ENCODE measurements at regions not wholly inside any gene's neighbourhood (a gene's known extent, or its start where the extent isn't known, plus 50 kb on each side); places are given as distances from the start of the nearest gene placed in this dataset.

DNA sequence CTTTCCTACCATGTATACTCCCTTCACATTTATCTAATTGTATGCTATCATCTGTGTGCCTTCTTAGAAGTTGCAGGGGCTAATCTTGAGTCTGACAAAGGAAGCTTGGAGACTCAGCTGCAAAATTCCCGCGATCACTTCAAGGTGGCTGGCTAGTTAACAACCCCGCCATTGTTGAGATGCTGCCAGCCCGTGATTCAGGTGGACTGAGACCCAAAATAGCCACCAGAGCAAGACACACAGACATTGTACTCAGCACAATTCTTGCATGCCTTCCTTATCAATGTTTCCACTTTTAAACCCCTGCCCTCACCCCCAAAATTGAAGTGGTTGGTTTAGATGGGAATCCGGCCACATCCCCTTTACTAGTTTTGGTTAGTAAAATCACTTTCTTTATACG, 225.8 kb upstream of the ZNF717 start:
- H3K4me1 ChIP-seq (replicated peaks in 1 of 4; ENCODE audit: control insufficient read depth in 3 of 4, insufficient read depth in 4 of 4, low read length in 3 of 4) = peaks cover 0 to 4% (median 0%) of the 10 kb centered on the region in 4 experiments; a peak in 1 of 7 replicates
- H3K23me2 ChIP-seq (ENCODE audit: low read depth, low read length) = no peaks in the 10 kb centered on the region
- H3K4me2 ChIP-seq (ENCODE audit: insufficient read depth in 1 of 2, low read depth in 2 of 2, low read length in 2 of 2) = no peak overlapping the region
- FAIRE-seq (no peak), DNase-seq (ENCODE audit: low read depth in 1 of 2, low spot score in 2 of 2) (no peak)
- POLR2A ChIA-PET (ENCODE audit: partially characterized antibody) = no interaction called here
- H3K23ac ChIP-seq (ENCODE audit: insufficient read length) = no peak overlapping the region
- no peak overlapping the region for H2BK120ac ChIP-seq (replicated peaks; ENCODE audit: low read depth, low read length)
- no peak overlapping the region for H2BK5ac ChIP-seq (ENCODE audit: low read depth, low read length)
- no peak overlapping the region for H3K27ac ChIP-seq (ENCODE audit: low read depth, low read length)
- H2AFZ ChIP-seq (ENCODE audit: low read length) = no peak overlapping the region
- H2BK20ac ChIP-seq (ENCODE audit: low read length) = no peak overlapping the region
- no peaks in the 10 kb centered on the region for H4K20me1 ChIP-seq (replicated peaks in 1 of 2; ENCODE audit: control insufficient read depth in 1 of 2, insufficient read depth in 2 of 2, low read length in 2 of 2)
- H3K56ac ChIP-seq (replicated peaks; ENCODE audit: insufficient read length, low read depth, low read length) = no peak overlapping the region
- no peaks in the 10 kb centered on the region for H3K36me3 ChIP-seq (ENCODE audit: control insufficient read depth in 2 of 4, insufficient read depth in 4 of 4, low read length in 3 of 4)
- H3K9me3 ChIP-seq (ENCODE audit: insufficient read depth in 2 of 2, low read depth in 1 of 2, low read length in 1 of 2) = no peaks in the 10 kb centered on the region
- H2AK5ac ChIP-seq (ENCODE audit: low read depth, low read length) = no peak overlapping the region
- H3K79me2 ChIP-seq (ENCODE audit: control insufficient read depth in 1 of 2, insufficient read depth in 2 of 2, low read length in 2 of 2) = no peaks in the 10 kb centered on the region
- H3K4me3 ChIP-seq (ENCODE audit: extremely low read depth in 1 of 4, insufficient read depth in 2 of 4, low read depth in 3 of 4, low read length in 4 of 4) = no peak overlapping the region
- H2BK15ac ChIP-seq (ENCODE audit: low read length) = peak overlapping the region; percentile 89; the same call in 1 of the 2 replicates
- no peak overlapping the region for H3K9ac ChIP-seq (replicated peaks in 1 of 4; ENCODE audit: extremely low read depth in 1 of 4, low read depth in 3 of 4, low read length in 3 of 4)
- no peak overlapping the region for H4K91ac ChIP-seq (replicated peaks; ENCODE audit: insufficient read length, low read length)
- WGBS, 2 experiments (ENCODE audit: extremely low coverage in 1 of 2, insufficient coverage in 1 of 2, insufficient read length in 1 of 2, insufficient replicate concordance in 2 of 2, low coverage in 1 of 2, low lambda C conversion rate in 2 of 2, missing lambda C conversion rate in 1 of 2) = 90% methylated on average over 6 of the region's 6 CpGs; no CpG with 5 or more reads in 1 of the 2 experiments
- no peak overlapping the region for H4K5ac ChIP-seq (ENCODE audit: insufficient read length, low read depth, low read length)
- TF ChIP-seq, protein P1, sequence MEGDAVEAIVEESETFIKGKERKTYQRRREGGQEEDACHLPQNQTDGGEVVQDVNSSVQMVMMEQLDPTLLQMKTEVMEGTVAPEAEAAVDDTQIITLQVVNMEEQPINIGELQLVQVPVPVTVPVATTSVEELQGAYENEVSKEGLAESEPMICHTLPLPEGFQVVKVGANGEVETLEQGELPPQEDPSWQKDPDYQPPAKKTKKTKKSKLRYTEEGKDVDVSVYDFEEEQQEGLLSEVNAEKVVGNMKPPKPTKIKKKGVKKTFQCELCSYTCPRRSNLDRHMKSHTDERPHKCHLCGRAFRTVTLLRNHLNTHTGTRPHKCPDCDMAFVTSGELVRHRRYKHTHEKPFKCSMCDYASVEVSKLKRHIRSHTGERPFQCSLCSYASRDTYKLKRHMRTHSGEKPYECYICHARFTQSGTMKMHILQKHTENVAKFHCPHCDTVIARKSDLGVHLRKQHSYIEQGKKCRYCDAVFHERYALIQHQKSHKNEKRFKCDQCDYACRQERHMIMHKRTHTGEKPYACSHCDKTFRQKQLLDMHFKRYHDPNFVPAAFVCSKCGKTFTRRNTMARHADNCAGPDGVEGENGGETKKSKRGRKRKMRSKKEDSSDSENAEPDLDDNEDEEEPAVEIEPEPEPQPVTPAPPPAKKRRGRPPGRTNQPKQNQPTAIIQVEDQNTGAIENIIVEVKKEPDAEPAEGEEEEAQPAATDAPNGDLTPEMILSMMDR (IDR thresholded peaks at IDR 0.05; ENCODE audit: control extremely low read depth in 1 of 3, insufficient read depth in 1 of 3, low read depth in 1 of 3, low read length in 3 of 3) = no peak
- TF ChIP-seq PHF8 (conservative IDR thresholded peaks at IDR 0.05; ENCODE audit: low read depth, low read length) = no peak
- TF ChIP-seq SIRT6 (IDR thresholded peaks at IDR 0.05; ENCODE audit: low read length) = no peak
- H3K14ac ChIP-seq (ENCODE audit: insufficient read length) = no peak overlapping the region
- CTCF ChIA-PET (ENCODE audit: partially characterized antibody) = interaction anchor here (1.2 to 1.5 kb wide), 2 partner anchors 14 to 204 kb away, joined by 3 to 4 read pairs; no protein-coding TSS in a partner anchor
- no peak overlapping the region for H3K18ac ChIP-seq (ENCODE audit: extremely low read depth, low read length)
- no peak overlapping the region for H2BK12ac ChIP-seq (ENCODE audit: low read depth, low read length)
- H3K27me3 ChIP-seq (replicated peaks in 1 of 4; ENCODE audit: control insufficient read depth in 3 of 4, extremely low read depth in 1 of 4, insufficient read depth in 3 of 4, low read length in 3 of 4) = no peaks in the 10 kb centered on the region
- no peak overlapping the region for H4K8ac ChIP-seq (ENCODE audit: extremely low read depth, insufficient read depth, low read length)
- H3K4ac ChIP-seq (replicated peaks; ENCODE audit: insufficient read length, low read depth, low read length) = no peak overlapping the region
- no peaks in the 10 kb centered on the region for H3K79me1 ChIP-seq (ENCODE audit: low read depth, low read length)

Data from H1 (cell line).